GM21528 (cell line): ENCODE measurements at regions not wholly inside any gene's neighbourhood (a gene's known extent, or its start where the extent isn't known, plus 50 kb on each side); places are given as distances from the start of the nearest gene placed in this dataset.

Experiments
- ATAC-seq: cut with Tn5 transposase; IDR thresholded peaks from one replicate; pipeline ENCODE4 v1.9.1; 2021; ENCODE audit warnings: mild to moderate bottlenecking, moderate library complexity; ENCODE audit not compliant: unreplicated experiment, low FRiP score

DNA sequence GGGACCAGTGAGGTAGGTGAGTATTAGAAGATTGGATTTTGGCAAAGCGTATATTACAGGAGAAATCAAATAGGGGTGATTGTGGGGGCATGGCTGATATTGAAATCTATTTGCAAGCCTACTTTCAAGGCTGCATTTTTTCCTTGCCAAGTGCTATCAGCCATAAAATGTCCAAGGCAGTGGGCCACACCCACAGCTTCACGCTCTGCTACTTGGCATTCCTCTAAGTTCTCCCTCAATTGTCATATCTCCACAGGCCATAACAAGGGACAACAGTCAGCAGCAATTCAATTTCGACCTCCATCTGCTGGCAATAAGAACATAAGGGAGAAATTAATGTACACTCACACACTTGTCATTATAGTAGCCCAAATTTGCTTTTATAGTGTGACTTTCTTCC lies 667.1 kb upstream of the PKN2 start:
- no peak for ATAC-seq

GRCh38 chr1:88021529-88021928 lies 662.5 kb upstream of the PKN2 start:
- no peak for ATAC-seq

GRCh38 chr1:88022516-88022915 lies 661.6 kb upstream of the PKN2 start:
- ATAC-seq, result no peak

- no peak for ATAC-seq
These were observed 654.9 kb upstream of the PKN2 start for GRCh38 chr1:88029142-88029541.

- ATAC-seq, result no peak
These were observed 654.2 kb upstream of the PKN2 start for GRCh38 chr1:88029899-88030298.

DNA sequence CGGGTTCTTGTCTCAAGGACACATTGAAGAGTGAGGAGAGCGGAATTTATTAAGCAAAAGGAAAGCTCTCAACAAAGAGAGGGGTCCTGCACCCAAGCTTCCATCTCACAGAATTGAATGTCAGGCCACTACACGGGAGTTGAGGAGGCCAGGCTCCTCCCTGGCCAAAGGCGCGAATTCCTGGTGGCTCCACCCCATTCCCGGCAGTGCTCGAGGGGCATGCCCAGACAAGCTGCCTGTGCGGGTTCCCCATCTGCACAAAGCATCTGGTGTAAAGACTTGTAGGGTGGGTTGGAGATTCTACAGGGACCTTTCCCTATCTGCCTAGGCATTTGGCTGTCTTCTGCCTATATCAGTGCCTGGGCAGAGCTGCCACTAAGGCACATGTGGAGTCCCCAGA lies 648.5 kb upstream of the PKN2 start:
- no peak for ATAC-seq

DNA sequence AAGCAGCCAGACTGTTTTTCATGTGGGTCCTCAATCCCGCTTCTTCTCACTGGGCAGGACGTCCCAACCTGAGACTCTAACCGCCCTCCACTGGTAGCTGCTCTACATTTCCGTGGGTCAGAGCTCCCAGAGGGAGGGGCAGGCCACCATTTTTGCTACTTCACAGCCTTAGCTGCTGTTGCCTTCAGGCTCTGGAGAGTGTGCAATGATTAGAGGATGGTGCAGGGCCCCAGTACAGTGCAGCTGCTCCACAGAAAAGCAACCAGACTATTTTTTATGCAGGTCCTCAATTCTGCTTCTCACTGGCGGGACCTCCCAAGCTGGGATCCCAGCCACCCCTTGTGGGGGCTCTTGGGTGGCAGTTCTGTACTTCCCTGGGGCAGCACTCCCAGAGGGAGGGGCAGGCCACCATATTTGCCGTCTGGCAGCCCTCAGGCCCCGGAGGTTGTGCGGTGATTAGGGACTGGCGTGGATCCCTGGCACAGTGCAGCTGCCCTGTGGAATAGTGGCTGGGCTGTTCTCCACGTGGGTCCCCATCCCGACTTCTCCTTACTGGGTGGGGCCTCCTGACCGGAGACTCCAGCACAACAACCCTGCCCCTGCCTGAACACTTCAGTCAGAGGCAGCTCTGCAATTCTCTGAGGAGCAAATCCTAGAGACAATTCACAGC lies 647.6 kb upstream of the PKN2 start:
- no peak for ATAC-seq

- no peak for ATAC-seq
These were observed 644.8 kb upstream of the PKN2 start for GRCh38 chr1:88039240-88039639.

DNA sequence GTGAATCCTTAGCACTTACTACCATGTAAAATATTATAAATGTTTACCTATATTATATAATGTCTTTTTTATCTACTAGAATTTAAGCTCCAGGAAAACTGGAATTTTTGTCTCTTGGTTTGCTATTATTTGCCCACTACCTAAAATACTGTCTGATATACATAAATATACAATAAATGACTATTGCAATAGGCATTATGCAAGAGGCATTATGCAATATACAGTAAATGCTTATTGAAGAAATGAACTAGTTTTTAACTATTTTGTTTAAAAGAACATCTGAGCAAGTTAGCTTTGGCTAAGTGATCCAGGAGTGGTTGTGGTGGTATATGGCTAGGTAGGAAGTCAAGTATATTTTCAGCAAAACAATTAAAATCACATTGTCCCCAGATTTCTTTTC lies 640.2 kb upstream of the PKN2 start:
- ATAC-seq, result no peak

- ATAC-seq, result no peak
These were observed 631.9 kb upstream of the PKN2 start for GRCh38 chr1:88052167-88052566.

GRCh38 chr1:88053065-88053464 lies 631.0 kb upstream of the PKN2 start:
- no peak for ATAC-seq

- no peak for ATAC-seq
These were observed 627.2 kb upstream of the PKN2 start for GRCh38 chr1:88056881-88057280.

GRCh38 chr1:88058205-88058604 lies 625.9 kb upstream of the PKN2 start:
- ATAC-seq, result no peak

DNA sequence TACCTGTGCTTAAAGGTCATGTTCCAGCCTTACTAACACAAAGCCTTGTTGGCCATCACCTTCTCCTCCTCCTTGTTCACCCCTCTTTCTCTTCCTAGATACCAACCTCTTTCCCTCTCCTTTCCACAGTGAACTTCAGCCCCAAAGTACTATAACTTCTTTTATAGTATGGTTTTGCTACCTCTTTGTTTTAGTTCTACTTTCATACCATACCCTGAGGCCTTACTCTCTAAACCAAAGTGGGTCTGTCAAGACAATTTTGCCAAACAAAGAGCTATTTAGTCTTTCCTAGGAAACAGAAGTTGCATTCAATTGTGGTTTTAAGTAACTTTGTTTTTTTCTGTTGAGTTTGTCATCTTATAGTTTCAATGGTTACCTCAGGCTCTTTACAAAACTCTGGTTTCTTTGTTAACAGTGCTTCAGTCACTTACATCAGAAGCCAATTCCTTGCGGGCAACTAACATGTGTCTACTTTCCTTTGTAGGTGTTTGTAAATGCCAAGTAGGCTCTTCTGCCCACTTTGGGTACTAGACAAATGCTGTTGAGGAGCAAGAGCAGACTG lies 623.9 kb upstream of the PKN2 start:
- no peak for ATAC-seq

- ATAC-seq, result no peak
These were observed 623.2 kb upstream of the PKN2 start for GRCh38 chr1:88060750-88061491.

DNA sequence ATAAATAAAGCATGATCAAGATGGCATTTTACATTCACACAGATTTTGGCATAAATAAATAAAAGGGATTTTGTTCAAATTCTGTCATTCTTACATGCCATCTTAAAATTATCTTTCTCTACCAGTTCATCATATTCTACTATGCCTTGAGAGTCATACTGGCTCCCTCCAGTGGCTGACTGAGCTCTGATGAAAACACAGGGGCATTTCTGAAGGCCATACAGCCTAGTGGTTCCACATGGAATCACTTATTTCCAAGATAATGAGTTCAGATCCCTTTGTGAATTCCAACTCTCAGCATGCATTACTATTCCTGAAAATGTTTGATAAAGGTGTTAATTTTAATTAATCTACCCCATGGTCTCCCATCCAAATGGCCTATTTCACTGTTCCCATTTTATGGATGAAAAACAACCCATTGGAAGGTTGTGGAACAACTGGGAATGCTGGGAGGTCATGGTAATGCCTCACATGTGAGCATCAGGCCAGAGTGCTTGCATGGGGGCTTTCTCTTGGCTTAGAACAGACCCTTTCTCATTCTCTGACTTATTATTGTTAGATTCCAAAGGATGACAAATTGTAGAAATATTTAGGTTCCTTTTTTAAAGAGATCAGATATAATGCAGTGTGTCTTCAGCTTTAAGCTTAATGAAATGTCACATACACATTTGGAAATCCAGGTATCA lies 622.4 kb upstream of the PKN2 start:
- no peak for ATAC-seq

GRCh38 chr1:88062650-88063153 lies 621.4 kb upstream of the PKN2 start:
- ATAC-seq, result no peak

DNA sequence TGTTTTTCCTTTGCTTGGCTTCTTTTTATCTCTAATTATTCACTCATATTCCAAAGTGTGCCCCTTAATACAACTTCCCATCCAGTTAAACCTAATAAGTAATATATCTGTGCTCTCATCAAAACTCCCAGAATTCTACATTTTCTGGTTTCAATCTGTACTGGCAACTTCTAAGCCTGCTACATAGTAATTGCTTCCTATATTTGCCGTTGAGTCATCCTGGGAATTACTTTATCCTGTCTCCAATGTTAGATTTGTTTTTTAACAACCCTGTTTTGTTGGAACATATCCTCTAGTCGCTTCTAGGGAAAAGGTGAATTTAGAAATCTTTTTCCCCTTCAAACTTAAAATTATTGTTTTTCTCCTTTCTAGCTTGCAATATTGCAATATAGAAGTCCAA lies 620.5 kb upstream of the PKN2 start:
- ATAC-seq, result no peak

DNA sequence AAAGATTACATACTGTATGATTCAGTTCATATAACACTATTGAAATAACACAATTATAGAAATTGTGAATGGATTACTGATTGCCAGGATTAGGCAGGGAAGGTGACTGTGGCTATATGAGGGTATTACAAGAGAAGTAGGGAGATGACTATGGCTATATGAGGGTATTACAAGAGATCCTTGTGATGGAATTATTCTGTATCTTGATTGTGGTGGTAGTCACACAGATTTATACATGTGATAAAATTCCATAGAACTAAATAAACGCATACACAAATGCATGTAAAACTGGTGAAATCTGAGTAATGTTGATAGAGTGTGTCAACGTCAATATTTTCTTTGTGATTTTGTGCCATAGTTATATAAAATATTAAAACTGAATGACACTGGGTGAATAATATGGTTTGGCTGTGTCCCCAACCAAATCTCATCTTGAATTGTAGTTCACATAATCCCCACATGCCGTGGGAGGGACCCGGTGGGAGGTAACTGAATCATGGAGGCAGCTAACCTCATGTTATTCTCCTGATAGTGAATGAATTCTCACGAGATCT lies 615.6 kb upstream of the PKN2 start:
- ATAC-seq, result no peak

- no peak for ATAC-seq
These were observed 613.1 kb upstream of the PKN2 start for GRCh38 chr1:88070956-88071355.

DNA sequence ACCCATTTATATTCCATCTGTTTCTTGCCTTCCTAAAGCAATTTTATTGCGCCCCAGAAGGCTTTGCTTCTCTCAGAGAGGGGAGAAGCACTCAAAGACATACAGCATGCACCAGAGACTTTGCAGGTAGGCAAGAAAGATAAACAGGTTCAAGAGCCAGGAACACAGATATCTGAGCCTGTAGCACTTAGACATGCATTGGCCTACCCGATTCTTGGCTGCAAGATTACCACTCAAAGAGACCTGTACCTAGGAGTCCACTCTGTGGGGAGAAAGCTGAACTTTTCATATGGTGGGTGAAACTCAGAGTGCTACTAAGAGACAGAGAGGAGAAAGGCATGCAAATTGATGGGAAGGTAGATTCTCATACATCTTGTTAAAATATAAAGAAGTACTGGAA lies 609.4 kb upstream of the PKN2 start:
- ATAC-seq, result no peak
